A549 (cell line): ENCODE measurements at regions not wholly inside any gene's neighbourhood (a gene's known extent, or its start where the extent isn't known, plus 50 kb on each side); places are given as distances from the start of the nearest gene placed in this dataset.

ENCODE experiments used
- ATAC-seq, 2 experiments: fragments of 200-7000 bp in 1 of 2; fragments of >200 bp in 1 of 2; cut with Nextera tagmentation in 1 of 2; cut with Tn5 transposase in 1 of 2; 3 replicates each; pipeline versions ENCODE4 v1.8.0 to v1.9.1; 2018 to 2020; ENCODE audit warnings: mild to moderate bottlenecking in 1 of 2, moderate library complexity in 1 of 2
- CTCF ChIA-PET: fragments of 300-600 bp; sonication (Branson Sonifier 250); formaldehyde crosslinking; extraction: SDS; loops from one replicate; lab custom pipeline; 2021; ENCODE audit warnings: antibody characterized with exemption, inconsistent platforms; lab: Yijun Ruan, JAX
- POLR2A ChIA-PET: fragments of 350-600 bp; formaldehyde crosslinking; extraction: SDS; loops from one replicate; lab custom pipeline; 2021; ENCODE audit warnings: antibody characterized with exemption, inconsistent platforms; lab: Yijun Ruan, JAX
- DNase-seq, 2 experiments: peaks; one replicate each; pipeline versions ENCODE4 v3.0.0 to v3.0.0-alpha.2; 2011 to 2016; ENCODE audit warnings: low read depth in 1 of 2, low spot score in 1 of 2
- FAIRE-seq: peaks from 2 replicates; lab custom pipeline; 2011; peaks lifted over from hg19 to GRCh38; lab: Jason Lieb, UNC
- H3K27ac ChIP-seq, 2 experiments: fragments of >200 bp; sonication (Bioruptor Twin); formaldehyde crosslinking; 3 replicates each; pipeline ENCODE4 v1.5.1; 2016 to 2017
- H3K4me1 ChIP-seq: fragments of >200 bp; sonication (Bioruptor Twin); formaldehyde crosslinking; 3 replicates; pipeline ENCODE4 v1.6.1; 2016
- H3K4me2 ChIP-seq: fragments of >200 bp; sonication (Bioruptor Twin); formaldehyde crosslinking; 3 replicates; pipeline ENCODE4 v1.6.1; 2016
- H3K4me3 ChIP-seq: fragments of >200 bp; sonication (Bioruptor Twin); formaldehyde crosslinking; 3 replicates; pipeline ENCODE4 v1.5.1; 2016
- H3K9me3 ChIP-seq: fragments of >200 bp; sonication (Bioruptor Twin); formaldehyde crosslinking; 3 replicates; pipeline ENCODE4 v1.6.1; 2016
- ATOH8 ChIP-seq: fragments of 250-450 bp; sonication (Bioruptor Pico); IDR thresholded peaks from 2 replicates; pipeline ENCODE4 v1.5.0; 2020; ENCODE audit warnings: low read depth, mild to moderate bottlenecking, moderate library complexity
- BCL3 ChIP-seq: fragments of >200 bp; sonication (Bioruptor Twin); formaldehyde crosslinking; IDR thresholded peaks from 3 replicates; pipeline ENCODE4 v1.6.1; 2016
- BHLHE40 ChIP-seq: IDR thresholded peaks from 2 replicates; pipeline ENCODE4 v1.6.1; 2012; ENCODE audit warnings: low read depth, low read length, inconsistent platforms
- CBX8 ChIP-seq: fragments of 200-600 bp; sonication (generic); IDR thresholded peaks from 2 replicates; pipeline ENCODE4 v1.6.1; 2016
- E2F6 ChIP-seq: IDR thresholded peaks from 2 replicates; pipeline ENCODE4 v1.6.1; 2012; ENCODE audit warnings: low read depth, borderline replicate concordance
- EHF ChIP-seq: fragments of 250-450 bp; sonication (Bioruptor Pico); IDR thresholded peaks from 2 replicates; pipeline ENCODE4 v1.5.0; 2020; ENCODE audit warnings: mild to moderate bottlenecking
- EHMT2 ChIP-seq: fragments of 200-600 bp; sonication (generic); IDR thresholded peaks from 2 replicates; pipeline ENCODE4 v1.6.1; 2016; ENCODE audit warnings: antibody characterized with exemption, low read depth, mild to moderate bottlenecking, moderate library complexity
- EP300 ChIP-seq, 2 experiments: fragments of >200 bp; sonication (Bioruptor Twin); formaldehyde crosslinking; IDR thresholded peaks; 2 replicates in 1 of 2; 3 replicates in 1 of 2; pipeline ENCODE4 v1.6.1; 2016 to 2017
- HDAC2 ChIP-seq: fragments of 200-600 bp; sonication (generic); IDR thresholded peaks from 2 replicates; pipeline ENCODE4 v1.6.1; 2016
- HMGXB4 ChIP-seq: fragments of 250-450 bp; sonication (Bioruptor Pico); IDR thresholded peaks from 2 replicates; pipeline ENCODE4 v1.5.0; 2021; ENCODE audit warnings: mild to moderate bottlenecking, moderate library complexity, borderline replicate concordance
- HOXB13 ChIP-seq: fragments of 250-450 bp; sonication (Bioruptor Pico); IDR thresholded peaks from 2 replicates; pipeline ENCODE4 v1.5.0; 2020; ENCODE audit warnings: low read depth, mild to moderate bottlenecking, moderate library complexity
- HOXB5 ChIP-seq: fragments of 250-450 bp; sonication (Bioruptor Pico); IDR thresholded peaks from 2 replicates; pipeline ENCODE4 v1.5.0; 2020; ENCODE audit warnings: mild to moderate bottlenecking, moderate library complexity
- JUN ChIP-seq, 2 experiments: fragments of >200 bp; sonication (Bioruptor Twin); formaldehyde crosslinking; IDR thresholded peaks; 2 replicates in 1 of 2; 3 replicates in 1 of 2; pipeline ENCODE4 v1.6.1; 2016 to 2017
- KDM5A ChIP-seq: fragments of 200-600 bp; sonication (generic); IDR thresholded peaks from 2 replicates; pipeline ENCODE4 v1.6.1; 2016; ENCODE audit warnings: antibody characterized with exemption, mild to moderate bottlenecking
- MAFK ChIP-seq: fragments of 450-650 bp; IDR thresholded peaks from 2 replicates; pipeline ENCODE4 v1.6.1; 2014; ENCODE audit not compliant: partially characterized antibody
- NFE2L2 ChIP-seq: fragments of 150-350 bp; conservative IDR thresholded peaks from 2 replicates; pipeline ENCODE4 v1.6.1; 2014; ENCODE audit warnings: low read length
- NPAS2 ChIP-seq: fragments of 250-450 bp; sonication (Bioruptor Pico); IDR thresholded peaks from 2 replicates; pipeline ENCODE4 v1.8.0; 2022; ENCODE audit warnings: mild to moderate bottlenecking, moderate library complexity, borderline replicate concordance
- PBX3 ChIP-seq: IDR thresholded peaks from 2 replicates; pipeline ENCODE4 v1.6.1; 2012
- POLR2AphosphoS2 ChIP-seq: conservative IDR thresholded peaks from 2 replicates; pipeline ENCODE4 v1.6.1; 2012; ENCODE audit warnings: low read length, improper control_type of control experiment, inconsistent platforms
- RAD21 ChIP-seq, 2 experiments: fragments of >200 bp in 1 of 2; sonication (Bioruptor Twin) in 1 of 2; formaldehyde crosslinking in 1 of 2; IDR thresholded peaks in 1 of 2; conservative IDR thresholded peaks in 1 of 2; 2 replicates in 1 of 2; 3 replicates in 1 of 2; pipeline ENCODE4 v1.6.1; 2012 to 2018; ENCODE audit warnings: inconsistent platforms in 1 of 2
- REST ChIP-seq: fragments of 200-600 bp; sonication (generic); IDR thresholded peaks from 2 replicates; pipeline ENCODE4 v1.6.1; 2016; ENCODE audit warnings: antibody characterized with exemption, mild to moderate bottlenecking, moderate library complexity
- RFX5 ChIP-seq: fragments of 450-650 bp; IDR thresholded peaks from 2 replicates; pipeline ENCODE4 v1.7.1; 2014; ENCODE audit warnings: antibody characterized with exemption, mild to moderate bottlenecking, moderate library complexity
- WGBS: methylation state at CpG from one replicate; pipeline ENCODE4 v1.1.6; 2017; ENCODE audit errors: missing lambda C conversion rate; 5-methylcytosine and 5-hydroxymethylcytosine counted together

GRCh38 chr7:96927131-96927530, 78.2 kb upstream of the DLX6 start:
- CTCF ChIA-PET = no interaction called here
- no peak overlapping the region for H3K4me3 ChIP-seq
- no peak for TF ChIP-seq PBX3
- no peak for TF ChIP-seq BCL3
- no peak for TF ChIP-seq KDM5A
- TF ChIP-seq CBX8 = no peak
- TF ChIP-seq, all 56 proteins: peak for 0
- WGBS = 31% methylated on average over 5 of the region's 5 CpGs
- no peak for FAIRE-seq
- Histone ChIP-seq H3K9me3 (no peaks in the 10 kb centered on the region), H3K4me1 (no peaks in the 10 kb centered on the region), H3K4me2 (no peak overlapping the region), H3K27ac (no peak overlapping the region)
- no peak for ATAC-seq
- DNase-seq = no peak
- POLR2A ChIA-PET = no interaction called here

GRCh38 chr7:96928965-96929364, 76.4 kb upstream of the DLX6 start:
- ATAC-seq = no peak
- peak; percentile 23 for TF ChIP-seq MAFK
- no peak for TF ChIP-seq RAD21 (conservative IDR thresholded peaks at IDR 0.05 in 1 of 2, IDR thresholded peaks at IDR 0.05 in 1 of 2)
- ChIA-PET POLR2A (no interaction called here), CTCF (interaction anchor here (1.2 kb wide), 1 partner anchor 9 kb away, joined by 5 read pairs; no protein-coding TSS in a partner anchor)
- no peak for DNase-seq
- Histone ChIP-seq H3K4me1 (no peaks in the 10 kb centered on the region), H3K9me3 (no peaks in the 10 kb centered on the region), H3K4me2 (no peak overlapping the region), H3K4me3 (no peak overlapping the region), H3K27ac (no peak overlapping the region)
- FAIRE-seq = no peak
- 2% methylated on average over 2 of the region's 2 CpGs for WGBS

GRCh38 chr7:96931891-96932290, 73.5 kb upstream of the DLX6 start:
- DNase-seq (no peak), FAIRE-seq (no peak), ATAC-seq (no peak)
- no peak overlapping the region for H3K4me3 ChIP-seq
- no peaks in the 10 kb centered on the region for H3K9me3 ChIP-seq
- H3K4me2 ChIP-seq = no peak overlapping the region
- POLR2A ChIA-PET = no interaction called here
- WGBS = 64% methylated on average over 1 of the region's 1 CpG
- H3K27ac ChIP-seq = no peak overlapping the region
- TF ChIP-seq EHF (CRISPR knock-in tag) (no peak), HDAC2 (no peak), ATOH8 (CRISPR knock-in tag) (no peak), E2F6 (no peak), NPAS2 (CRISPR knock-in tag) (no peak), BHLHE40 (no peak), HOXB13 (CRISPR knock-in tag) (no peak), RFX5 (no peak), REST (no peak), EP300 (IDR thresholded peaks at IDR 0.05) (no peak), MAFK (no peak), EHMT2 (no peak), POLR2AphosphoS2 (no peak), NFE2L2 (no peak), HOXB5 (CRISPR knock-in tag) (no peak), HMGXB4 (CRISPR knock-in tag) (no peak), JUN (IDR thresholded peaks at IDR 0.05) (no peak)
- CTCF ChIA-PET = interaction anchor here (0.6 kb wide), 1 partner anchor 482 kb away, joined by 3 read pairs; no protein-coding TSS in a partner anchor
- H3K4me1 ChIP-seq = no peaks in the 10 kb centered on the region
